SK-N-SH (cell line): ENCODE measurements at regions not wholly inside any gene's neighbourhood (a gene's known extent, or its start where the extent isn't known, plus 50 kb on each side); places are given as distances from the start of the nearest gene placed in this dataset.

ENCODE experiments used
- CTCF ChIA-PET: fragments of 300-600, 350-600 bp; formaldehyde crosslinking; extraction: SDS; loops from one replicate; lab custom pipeline; 2021; lab: Yijun Ruan, JAX
- POLR2A ChIA-PET: fragments of 350-600 bp; sonication (Branson Sonifier 250); formaldehyde crosslinking; extraction: SDS; loops from one replicate; lab custom pipeline; 2020; ENCODE audit warnings: antibody characterized with exemption, inconsistent platforms; lab: Yijun Ruan, JAX
- DNase-seq: peaks from one replicate; pipeline ENCODE4 v3.0.0; 2012
- H2AFZ ChIP-seq: fragments of 200-600 bp; sonication (generic); 2 replicates; pipeline ENCODE4 v1.8.1; 2016; ENCODE audit warnings: antibody characterized with exemption, mild to moderate bottlenecking, low read depth
- H3F3A ChIP-seq: fragments of 200-600 bp; sonication (generic); replicated peaks from 2 replicates; pipeline ENCODE3; 2016; ENCODE audit warnings: antibody characterized with exemption, mild to moderate bottlenecking; ENCODE audit not compliant: insufficient read depth
- H3K27ac ChIP-seq, 2 experiments: fragments of 200-500 bp in 1 of 2; fragments of 200-600 bp in 1 of 2; sonication (Bioruptor generic) in 1 of 2; sonication (generic), shearing (Covaris generic) in 1 of 2; 2 replicates each; pipeline versions ENCODE4 v1.5.1 to v1.6.1; 2014 to 2016; ENCODE audit warnings: low read depth in 2 of 2, inconsistent platforms in 1 of 2, low read length in 1 of 2, mild to moderate bottlenecking in 1 of 2, mixed read lengths in 1 of 2
- H3K27me3 ChIP-seq: fragments of 200-600 bp; sonication (generic), shearing (Covaris generic); 2 replicates; pipeline ENCODE4 v1.6.1; 2016; ENCODE audit warnings: mixed run types; ENCODE audit not compliant: insufficient read depth
- H3K36me3 ChIP-seq, 2 experiments: fragments of 200-500 bp in 1 of 2; fragments of 200-600 bp in 1 of 2; sonication (Bioruptor generic) in 1 of 2; sonication (generic) in 1 of 2; replicated peaks in 1 of 2; 2 replicates each; pipeline versions ENCODE3 to v1.5.1; 2014 to 2016; ENCODE audit warnings: low read length in 1 of 2, mild to moderate bottlenecking in 1 of 2; ENCODE audit not compliant: insufficient read depth in 2 of 2, control insufficient read depth in 1 of 2
- H3K4me1 ChIP-seq, 2 experiments: fragments of 200-500 bp in 1 of 2; fragments of 200-600 bp in 1 of 2; sonication (Bioruptor generic) in 1 of 2; sonication (generic), shearing (Covaris generic) in 1 of 2; 2 replicates each; pipeline versions ENCODE4 v1.5.1 to v1.6.1; 2014 to 2016; ENCODE audit warnings: low read depth in 1 of 2, low read length in 1 of 2, mixed run types in 1 of 2; ENCODE audit not compliant: insufficient read depth in 2 of 2, control insufficient read depth in 1 of 2
- H3K4me2 ChIP-seq: fragments of 200-600 bp; sonication (generic), shearing (Covaris generic); 2 replicates; pipeline ENCODE4 v1.6.1; 2017; ENCODE audit warnings: mixed run types
- H3K4me3 ChIP-seq, 2 experiments: fragments of 200-500 bp in 1 of 2; fragments of 200-600 bp in 1 of 2; sonication (Bioruptor generic) in 1 of 2; sonication (generic), shearing (Covaris generic) in 1 of 2; 2 replicates each; pipeline versions ENCODE4 v1.5.1 to v1.8.1; 2014 to 2016; ENCODE audit warnings: low read depth in 2 of 2, inconsistent platforms in 1 of 2, low read length in 1 of 2, mild to moderate bottlenecking in 1 of 2, mixed read lengths in 1 of 2, moderate library complexity in 1 of 2
- H3K79me2 ChIP-seq: fragments of 200-600 bp; sonication (generic); 2 replicates; pipeline ENCODE4 v1.8.1; 2017; ENCODE audit warnings: mild to moderate bottlenecking; ENCODE audit not compliant: insufficient read depth
- H3K9ac ChIP-seq: fragments of 200-600 bp; sonication (generic); 2 replicates; pipeline ENCODE4 v1.6.1; 2017; ENCODE audit warnings: mixed run types
- H3K9me2 ChIP-seq: fragments of 200-600 bp; sonication (generic); 2 replicates; pipeline ENCODE4 v1.6.1; 2017; ENCODE audit warnings: mixed run types
- H3K9me3 ChIP-seq: fragments of 200-600 bp; sonication (generic); 2 replicates; pipeline ENCODE4 v1.6.1; 2017; ENCODE audit warnings: mixed run types, mild to moderate bottlenecking, moderate library complexity
- H4K20me1 ChIP-seq: fragments of 200-600 bp; sonication (generic); 2 replicates; pipeline ENCODE4 v1.6.1; 2017; ENCODE audit warnings: mild to moderate bottlenecking, mixed run types; ENCODE audit not compliant: insufficient read depth
- CHD2 ChIP-seq: fragments of 150-350 bp; IDR thresholded peaks from 2 replicates; pipeline ENCODE4 v1.6.1; 2018; ENCODE audit warnings: low read length; ENCODE audit not compliant: partially characterized antibody
- ELF1 ChIP-seq: IDR thresholded peaks from 2 replicates; pipeline ENCODE4 v1.4.0; 2012
- EZH2phosphoT487 ChIP-seq: fragments of 200-600 bp; sonication (generic); IDR thresholded peaks from 2 replicates; pipeline ENCODE4 v1.6.1; 2017; ENCODE audit warnings: low read depth, mixed run types, mild to moderate bottlenecking, antibody characterized with exemption, moderate library complexity, borderline replicate concordance
- FOXM1 ChIP-seq: IDR thresholded peaks from 2 replicates; pipeline ENCODE4 v1.4.0; 2012; ENCODE audit warnings: low read depth, mild to moderate bottlenecking
- GATA2 ChIP-seq: sonication (generic); formaldehyde crosslinking; IDR thresholded peaks from 2 replicates; pipeline ENCODE4 v1.5.0; 2020; ENCODE audit warnings: mild to moderate bottlenecking, missing genetic modification reagents
- MXI1 ChIP-seq: IDR thresholded peaks from 2 replicates; pipeline ENCODE4 v1.6.1; 2012; ENCODE audit warnings: mild to moderate bottlenecking, low read depth, low read length, improper control_type of control experiment
- NFIC ChIP-seq: IDR thresholded peaks from 2 replicates; pipeline ENCODE4 v1.4.0; 2012; ENCODE audit warnings: borderline replicate concordance
- POLR2AphosphoS5 ChIP-seq: IDR thresholded peaks from 2 replicates; pipeline ENCODE4 v1.6.1; 2012; ENCODE audit warnings: low read depth, low read length
- RAD21 ChIP-seq: IDR thresholded peaks from 2 replicates; pipeline ENCODE4 v1.6.1; 2012; ENCODE audit warnings: mild to moderate bottlenecking, low read length
- RFX5 ChIP-seq: IDR thresholded peaks from 2 replicates; pipeline ENCODE4 v1.6.1; 2012; ENCODE audit warnings: mild to moderate bottlenecking, improper control_type of control experiment, low read length
- SMC3 ChIP-seq: IDR thresholded peaks from 2 replicates; pipeline ENCODE4 v1.6.1; 2012; ENCODE audit warnings: low read depth, low read length, improper control_type of control experiment
- TAF1 ChIP-seq: IDR thresholded peaks from 2 replicates; pipeline ENCODE4 v1.6.1; 2012; ENCODE audit warnings: low read depth, mild to moderate bottlenecking, low read length, moderate library complexity, borderline replicate concordance
- TCF12 ChIP-seq: IDR thresholded peaks from 2 replicates; pipeline ENCODE4 v1.4.0; 2012
- TEAD4 ChIP-seq: IDR thresholded peaks from 2 replicates; pipeline ENCODE4 v1.4.0; 2012; ENCODE audit warnings: mild to moderate bottlenecking, borderline replicate concordance; ENCODE audit not compliant: insufficient read depth
- YY1 ChIP-seq: IDR thresholded peaks from 2 replicates; pipeline ENCODE4 v1.4.0; 2012; ENCODE audit warnings: low read depth, mild to moderate bottlenecking
- WGBS: methylation state at CpG from one replicate; pipeline ENCODE4 v1.1.6; 2017; ENCODE audit warnings: low lambda C conversion rate; 5-methylcytosine and 5-hydroxymethylcytosine counted together
- TF ChIP-seq, protein P1 (sequence below): IDR thresholded peaks from 2 replicates; pipeline ENCODE4 v1.4.0; 2012; ENCODE audit warnings: low read depth, borderline replicate concordance
- TF ChIP-seq, protein P2 (sequence below): fragments of 200-600 bp; sonication (generic); IDR thresholded peaks from 2 replicates; pipeline ENCODE4 v1.6.1; 2017; ENCODE audit warnings: antibody characterized with exemption, mild to moderate bottlenecking, moderate library complexity
- TF ChIP-seq, protein P3 (sequence below): fragments of 150-350 bp; IDR thresholded peaks from 2 replicates; pipeline ENCODE4 v1.6.1; 2016; ENCODE audit warnings: mild to moderate bottlenecking, low read depth, low read length

DNA sequence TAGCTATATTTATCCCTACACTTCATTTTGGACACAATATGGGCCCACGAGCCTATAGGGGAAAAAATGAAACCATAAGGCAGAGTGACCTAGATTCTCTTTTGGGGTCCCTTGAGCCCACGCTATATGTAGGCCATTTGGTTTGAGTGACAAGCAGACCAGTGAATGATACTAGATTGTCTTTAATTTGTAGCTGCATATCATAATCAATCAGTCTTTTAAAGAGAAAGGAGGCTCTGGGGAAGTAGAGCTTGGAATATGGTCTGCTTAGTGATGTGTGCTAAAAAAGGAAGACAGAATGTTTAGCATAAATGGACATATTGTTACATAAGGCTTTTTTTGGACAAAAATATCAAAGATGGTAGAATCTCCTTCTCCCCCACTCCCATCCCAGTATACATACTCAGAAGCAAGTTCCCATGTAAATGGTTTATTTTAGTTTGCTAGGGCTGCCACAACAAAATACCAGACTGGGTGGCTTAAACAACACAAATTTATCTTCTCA, 140.8 kb downstream of the CAPZA3 start:
- CTCF ChIA-PET, result no interaction called here
- H3K9ac ChIP-seq, result no peak overlapping the region

DNA sequence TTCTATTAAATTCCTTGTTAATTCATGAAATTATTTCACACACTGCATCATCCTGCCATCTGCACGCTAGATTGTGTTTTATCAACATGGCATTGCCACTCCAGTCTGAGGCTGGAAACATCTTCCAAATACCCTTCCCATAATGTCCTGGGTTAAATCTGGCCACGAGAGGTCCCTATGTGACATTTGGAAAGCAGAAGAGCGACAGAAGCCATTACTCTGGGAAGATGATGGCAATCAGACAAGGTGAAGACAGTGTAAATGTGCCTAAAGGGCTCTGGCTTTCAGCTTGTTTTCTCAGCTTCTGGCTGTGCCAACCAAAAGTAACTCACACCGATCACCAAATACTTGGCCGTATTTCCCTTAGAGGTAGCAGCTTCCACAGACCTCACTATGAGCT, 144.8 kb downstream of the CAPZA3 start:
- H3F3A ChIP-seq, result no peaks in the 10 kb centered on the region
- H3K4me2 ChIP-seq, result no peak overlapping the region
- H3K36me3 ChIP-seq, result no peaks in the 10 kb centered on the region
- H2AFZ ChIP-seq, result no peak overlapping the region
- H3K27ac ChIP-seq, result no peak overlapping the region
- H3K79me2 ChIP-seq, result no peaks in the 10 kb centered on the region
- ChIA-PET POLR2A (no interaction called here), CTCF (no interaction called here)
- H3K4me1 ChIP-seq, result no peaks in the 10 kb centered on the region
- 59% methylated on average over 5 of the region's 5 CpGs for WGBS
- H3K9me2 ChIP-seq, result no peaks in the 10 kb centered on the region
- no peak for TF ChIP-seq CHD2
- no peaks in the 10 kb centered on the region for H3K27me3 ChIP-seq
- no peak overlapping the region for H3K9ac ChIP-seq
- H3K9me3 ChIP-seq, result no peaks in the 10 kb centered on the region
- H4K20me1 ChIP-seq, result no peaks in the 10 kb centered on the region
- no peak for DNase-seq
- no peak overlapping the region for H3K4me3 ChIP-seq

More for the DNA sequence above, 140.8 kb downstream of the CAPZA3 start:
- Histone ChIP-seq H3K27me3 (no peaks in the 10 kb centered on the region), H2AFZ (no peak overlapping the region), H3K9me2 (no peaks in the 10 kb centered on the region), H3K36me3 (no peaks in the 10 kb centered on the region), H4K20me1 (no peaks in the 10 kb centered on the region), H3K4me2 (no peak overlapping the region), H3K9me3 (no peaks in the 10 kb centered on the region), H3F3A (no peaks in the 10 kb centered on the region), H3K4me1 (no peaks in the 10 kb centered on the region), H3K27ac (no peak overlapping the region), H3K4me3 (no peak overlapping the region), H3K79me2 (no peaks in the 10 kb centered on the region)
- DNase-seq, result no peak
- WGBS, result 82% methylated on average over 2 of the region's 2 CpGs
- POLR2A ChIA-PET, result no interaction called here
- TF ChIP-seq NFIC, result no peak
- no peak for TF ChIP-seq MXI1

DNA sequence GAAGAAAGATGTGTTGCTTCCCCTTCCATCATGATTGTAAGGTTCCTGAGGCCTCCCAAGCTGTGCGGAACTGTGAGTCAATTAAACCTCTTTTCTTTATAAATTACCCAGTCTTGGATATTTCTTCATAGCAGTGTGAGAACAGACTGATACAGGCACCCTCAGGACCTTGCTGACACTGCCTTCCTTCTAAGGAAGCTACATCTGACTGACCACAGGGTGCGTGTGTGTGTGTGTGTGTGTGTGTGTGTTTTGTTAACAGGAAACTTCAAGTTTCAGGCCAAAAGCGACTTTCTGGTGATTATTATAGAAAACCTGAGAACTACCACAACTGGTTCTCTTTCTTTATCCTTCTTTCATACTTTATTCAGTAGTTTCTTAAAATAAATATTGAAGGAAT, 149.0 kb downstream of the CAPZA3 start:
- Histone ChIP-seq H3K4me1 (no peaks in the 10 kb centered on the region; a peak in 1 of 4 replicates), H3F3A (no peaks in the 10 kb centered on the region), H4K20me1 (no peaks in the 10 kb centered on the region), H3K79me2 (no peaks in the 10 kb centered on the region), H3K27ac (no peak overlapping the region), H2AFZ (no peak overlapping the region), H3K27me3 (no peaks in the 10 kb centered on the region), H3K4me3 (no peak overlapping the region), H3K9me3 (no peaks in the 10 kb centered on the region), H3K4me2 (no peak overlapping the region), H3K36me3 (no peaks in the 10 kb centered on the region), H3K9me2 (no peaks in the 10 kb centered on the region), H3K9ac (no peak overlapping the region)
- no peak for DNase-seq
- TF ChIP-seq ELF1, result no peak
- TF ChIP-seq FOXM1, result no peak
- TF ChIP-seq, protein P1, sequence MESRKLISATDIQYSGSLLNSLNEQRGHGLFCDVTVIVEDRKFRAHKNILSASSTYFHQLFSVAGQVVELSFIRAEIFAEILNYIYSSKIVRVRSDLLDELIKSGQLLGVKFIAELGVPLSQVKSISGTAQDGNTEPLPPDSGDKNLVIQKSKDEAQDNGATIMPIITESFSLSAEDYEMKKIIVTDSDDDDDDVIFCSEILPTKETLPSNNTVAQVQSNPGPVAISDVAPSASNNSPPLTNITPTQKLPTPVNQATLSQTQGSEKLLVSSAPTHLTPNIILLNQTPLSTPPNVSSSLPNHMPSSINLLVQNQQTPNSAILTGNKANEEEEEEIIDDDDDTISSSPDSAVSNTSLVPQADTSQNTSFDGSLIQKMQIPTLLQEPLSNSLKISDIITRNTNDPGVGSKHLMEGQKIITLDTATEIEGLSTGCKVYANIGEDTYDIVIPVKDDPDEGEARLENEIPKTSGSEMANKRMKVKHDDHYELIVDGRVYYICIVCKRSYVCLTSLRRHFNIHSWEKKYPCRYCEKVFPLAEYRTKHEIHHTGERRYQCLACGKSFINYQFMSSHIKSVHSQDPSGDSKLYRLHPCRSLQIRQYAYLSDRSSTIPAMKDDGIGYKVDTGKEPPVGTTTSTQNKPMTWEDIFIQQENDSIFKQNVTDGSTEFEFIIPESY, result no peak
- TF ChIP-seq SMC3, result no peak
- no peak for TF ChIP-seq POLR2AphosphoS5
- TF ChIP-seq, protein P2, sequence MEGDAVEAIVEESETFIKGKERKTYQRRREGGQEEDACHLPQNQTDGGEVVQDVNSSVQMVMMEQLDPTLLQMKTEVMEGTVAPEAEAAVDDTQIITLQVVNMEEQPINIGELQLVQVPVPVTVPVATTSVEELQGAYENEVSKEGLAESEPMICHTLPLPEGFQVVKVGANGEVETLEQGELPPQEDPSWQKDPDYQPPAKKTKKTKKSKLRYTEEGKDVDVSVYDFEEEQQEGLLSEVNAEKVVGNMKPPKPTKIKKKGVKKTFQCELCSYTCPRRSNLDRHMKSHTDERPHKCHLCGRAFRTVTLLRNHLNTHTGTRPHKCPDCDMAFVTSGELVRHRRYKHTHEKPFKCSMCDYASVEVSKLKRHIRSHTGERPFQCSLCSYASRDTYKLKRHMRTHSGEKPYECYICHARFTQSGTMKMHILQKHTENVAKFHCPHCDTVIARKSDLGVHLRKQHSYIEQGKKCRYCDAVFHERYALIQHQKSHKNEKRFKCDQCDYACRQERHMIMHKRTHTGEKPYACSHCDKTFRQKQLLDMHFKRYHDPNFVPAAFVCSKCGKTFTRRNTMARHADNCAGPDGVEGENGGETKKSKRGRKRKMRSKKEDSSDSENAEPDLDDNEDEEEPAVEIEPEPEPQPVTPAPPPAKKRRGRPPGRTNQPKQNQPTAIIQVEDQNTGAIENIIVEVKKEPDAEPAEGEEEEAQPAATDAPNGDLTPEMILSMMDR, result no peak
- no peak for TF ChIP-seq TEAD4
- no peak for TF ChIP-seq RFX5
- TF ChIP-seq, protein P3, sequence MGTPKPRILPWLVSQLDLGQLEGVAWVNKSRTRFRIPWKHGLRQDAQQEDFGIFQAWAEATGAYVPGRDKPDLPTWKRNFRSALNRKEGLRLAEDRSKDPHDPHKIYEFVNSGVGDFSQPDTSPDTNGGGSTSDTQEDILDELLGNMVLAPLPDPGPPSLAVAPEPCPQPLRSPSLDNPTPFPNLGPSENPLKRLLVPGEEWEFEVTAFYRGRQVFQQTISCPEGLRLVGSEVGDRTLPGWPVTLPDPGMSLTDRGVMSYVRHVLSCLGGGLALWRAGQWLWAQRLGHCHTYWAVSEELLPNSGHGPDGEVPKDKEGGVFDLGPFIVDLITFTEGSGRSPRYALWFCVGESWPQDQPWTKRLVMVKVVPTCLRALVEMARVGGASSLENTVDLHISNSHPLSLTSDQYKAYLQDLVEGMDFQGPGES, result no peak
- no peak for TF ChIP-seq MXI1
- TF ChIP-seq RAD21, result no peak
- no peak for TF ChIP-seq EZH2phosphoT487
- no peak for TF ChIP-seq TAF1
- no peak for TF ChIP-seq GATA2 (CRISPR knock-in tag)
- no peak for TF ChIP-seq YY1
- TF ChIP-seq TCF12, result no peak
- CTCF ChIA-PET, result no interaction called here
- 52% methylated on average over 3 of the region's 3 CpGs for WGBS
- POLR2A ChIA-PET, result no interaction called here
